ENCODE measurements at regions not wholly inside any gene's neighbourhood (a gene's known extent, or its start where the extent isn't known, plus 50 kb on each side); places are given as distances from the start of the nearest gene placed in this dataset.

- no peak overlapping the region for H4K91ac ChIP-seq (replicated peaks; ENCODE audit: insufficient read length, low read length)
- no peak overlapping the region for H3K27ac ChIP-seq (ENCODE audit: low read depth, low read length)
- 0 out of 2 replicates have a peak, but pooled peaks cover 2% of the 10 kb centered on the region for H3K23me2 ChIP-seq (ENCODE audit: low read depth, low read length)
- WGBS, 2 experiments (ENCODE audit: extremely low coverage in 1 of 2, insufficient coverage in 1 of 2, insufficient read length in 1 of 2, insufficient replicate concordance in 2 of 2, low coverage in 1 of 2, low lambda C conversion rate in 2 of 2, missing lambda C conversion rate in 1 of 2), result 41% methylated on average over 1 of the region's 1 CpG; no CpG with 5 or more reads in 1 of the 2 experiments
- no peak overlapping the region for H3K14ac ChIP-seq (ENCODE audit: insufficient read length)
- ChIA-PET CTCF (ENCODE audit: partially characterized antibody) (interaction anchor here (0.8 to 2.5 kb wide), 12 partner anchors 8 to 125 kb away, joined by 3 to 14 read pairs (median 3); no protein-coding TSS in a partner anchor), POLR2A (ENCODE audit: partially characterized antibody) (no interaction called here)
- H2AFZ ChIP-seq (ENCODE audit: low read length), result no peak overlapping the region
- no peaks in the 10 kb centered on the region for H4K20me1 ChIP-seq (replicated peaks in 1 of 2; ENCODE audit: control insufficient read depth in 1 of 2, insufficient read depth in 2 of 2, low read length in 2 of 2)
- peaks cover 0 to 6% (median 4%) of the 10 kb centered on the region in 4 experiments; a peak in 6 of 7 replicates for H3K4me1 ChIP-seq (replicated peaks in 1 of 4; ENCODE audit: control insufficient read depth in 3 of 4, insufficient read depth in 4 of 4, low read length in 3 of 4)
- no peak overlapping the region for H4K8ac ChIP-seq (ENCODE audit: extremely low read depth, insufficient read depth, low read length)
- H3K4me2 ChIP-seq (ENCODE audit: insufficient read depth in 1 of 2, low read depth in 2 of 2, low read length in 2 of 2), result no peak overlapping the region
- H3K9me3 ChIP-seq (ENCODE audit: insufficient read depth in 2 of 2, low read depth in 1 of 2, low read length in 1 of 2), result no peaks in the 10 kb centered on the region
- DNase-seq (ENCODE audit: low read depth in 1 of 2, low spot score in 2 of 2) (no peak), FAIRE-seq (peak; percentile 19)
- no peak overlapping the region for H2AK5ac ChIP-seq (ENCODE audit: low read depth, low read length)
- no peak overlapping the region for H3K9ac ChIP-seq (replicated peaks in 1 of 4; ENCODE audit: extremely low read depth in 1 of 4, low read depth in 3 of 4, low read length in 3 of 4)
- no peak overlapping the region for H3K23ac ChIP-seq (ENCODE audit: insufficient read length)
- no peaks in the 10 kb centered on the region for H3K79me2 ChIP-seq (ENCODE audit: control insufficient read depth in 1 of 2, insufficient read depth in 2 of 2, low read length in 2 of 2)
- H3K36me3 ChIP-seq (ENCODE audit: control insufficient read depth in 2 of 4, insufficient read depth in 4 of 4, low read length in 3 of 4), result no peaks in the 10 kb centered on the region
- no peak overlapping the region for H2BK20ac ChIP-seq (ENCODE audit: low read length)
- no peaks in the 10 kb centered on the region for H3K27me3 ChIP-seq (replicated peaks in 1 of 4; ENCODE audit: control insufficient read depth in 3 of 4, extremely low read depth in 1 of 4, insufficient read depth in 3 of 4, low read length in 3 of 4)
- H3K79me1 ChIP-seq (ENCODE audit: low read depth, low read length), result no peaks in the 10 kb centered on the region
- H3K18ac ChIP-seq (ENCODE audit: extremely low read depth, low read length), result no peak overlapping the region
- no peak overlapping the region for H4K5ac ChIP-seq (ENCODE audit: insufficient read length, low read depth, low read length)
- H2BK12ac ChIP-seq (ENCODE audit: low read depth, low read length), result no peak overlapping the region
- no peak overlapping the region for H2BK15ac ChIP-seq (ENCODE audit: low read length)
- H3K56ac ChIP-seq (replicated peaks; ENCODE audit: insufficient read length, low read depth, low read length), result no peak overlapping the region
- no peak overlapping the region for H3K4ac ChIP-seq (replicated peaks; ENCODE audit: insufficient read length, low read depth, low read length)
- H2BK5ac ChIP-seq (ENCODE audit: low read depth, low read length), result no peak overlapping the region
- TF ChIP-seq CTCF (IDR thresholded peaks at IDR 0.05; ENCODE audit: control extremely low read depth in 1 of 3, insufficient read depth in 1 of 3, low read depth in 1 of 3, low read length in 3 of 3) (peak in 2 of 3 experiments; percentile 52 to 65; a peak in 2 of 4 replicates), GABPA (IDR thresholded peaks at IDR 0.05; ENCODE audit: borderline replicate concordance, insufficient read depth, low read length) (no peak), RAD21 (IDR thresholded peaks at IDR 0.05 in 1 of 2, conservative IDR thresholded peaks at IDR 0.05 in 1 of 2; ENCODE audit: low read depth in 2 of 2, low read length in 2 of 2) (peak in 1 of 2 experiments; percentile 34; a peak in 1 of 4 replicates)
- no peak overlapping the region for H2BK120ac ChIP-seq (replicated peaks; ENCODE audit: low read depth, low read length)
- H3K4me3 ChIP-seq (ENCODE audit: extremely low read depth in 1 of 4, insufficient read depth in 2 of 4, low read depth in 3 of 4, low read length in 4 of 4), result no peak overlapping the region
Observed at GRCh38 chr6:40727271-40727670, 140.1 kb upstream of the LRFN2 start.
